ENCODE measurements at regions not wholly inside any gene's neighbourhood (a gene's known extent, or its start where the extent isn't known, plus 50 kb on each side); places are given as distances from the start of the nearest gene placed in this dataset.

GRCh38 chr22:48784701-48785503 is 1042.8 kb downstream of the BRD1 start:
- no peaks in the 10 kb centered on the region for H3K4me1 ChIP-seq
- H3K36me3 ChIP-seq (ENCODE audit: insufficient read depth in 1 of 2, low read depth in 1 of 2): no peaks in the 10 kb centered on the region
- DNase-seq (no peak), ATAC-seq (no peak)
- no peak for TF ChIP-seq CTCF (IDR thresholded peaks at IDR 0.05)
- no peaks in the 10 kb centered on the region for H3K9me3 ChIP-seq
- H3K27ac ChIP-seq: no peak overlapping the region
- no peak overlapping the region for H3K4me3 ChIP-seq
- intact Hi-C loops (cut with DNase I): no loop called here
- H3K27me3 ChIP-seq (ENCODE audit: insufficient read depth in 3 of 3, low read length in 2 of 3): no peaks in the 10 kb centered on the region
- WGBS, 3 donors: 87 to 88% (median 87%) methylated on average over 21 of the region's 21 CpGs

DNA sequence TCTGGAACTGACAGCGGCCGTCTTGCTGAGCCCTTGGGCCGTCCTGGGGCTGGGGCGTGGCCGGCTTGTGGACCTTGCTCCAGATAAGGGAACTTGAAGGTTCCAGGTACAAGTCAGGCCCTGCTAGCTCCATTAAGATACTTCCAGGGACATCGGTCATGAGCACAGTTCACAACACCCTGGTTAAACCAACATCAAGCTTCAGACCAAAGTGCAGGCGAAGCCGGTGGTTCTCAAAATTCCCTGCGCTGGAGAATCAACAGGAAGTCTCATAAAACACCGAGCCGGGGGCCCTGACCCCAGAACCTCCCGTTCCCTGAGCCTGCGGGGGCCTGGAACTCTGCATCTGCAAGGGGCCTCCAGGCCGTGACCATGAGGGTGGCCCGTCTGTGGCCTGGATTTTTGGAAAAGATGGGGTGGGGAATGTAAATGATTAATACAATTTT is 1043.8 kb downstream of the BRD1 start:
- Histone ChIP-seq H3K27ac (no peak overlapping the region), H3K27me3 (ENCODE audit: insufficient read depth in 3 of 3, low read length in 2 of 3) (peaks cover 0 to 3% (median 0%) of the 10 kb centered on the region in 3 donors), H3K9me3 (no peaks in the 10 kb centered on the region), H3K36me3 (ENCODE audit: insufficient read depth in 1 of 2, low read depth in 1 of 2) (no peaks in the 10 kb centered on the region), H3K4me3 (no peak overlapping the region), H3K4me1 (no peaks in the 10 kb centered on the region)
- ATAC-seq: no peak
- intact Hi-C loops (cut with DNase I): no loop called here
- 80 to 85% (median 82%) methylated on average over 15 of the region's 15 CpGs for WGBS, 3 donors
- TF ChIP-seq CTCF (IDR thresholded peaks at IDR 0.05): no peak
- no peak for DNase-seq

DNA sequence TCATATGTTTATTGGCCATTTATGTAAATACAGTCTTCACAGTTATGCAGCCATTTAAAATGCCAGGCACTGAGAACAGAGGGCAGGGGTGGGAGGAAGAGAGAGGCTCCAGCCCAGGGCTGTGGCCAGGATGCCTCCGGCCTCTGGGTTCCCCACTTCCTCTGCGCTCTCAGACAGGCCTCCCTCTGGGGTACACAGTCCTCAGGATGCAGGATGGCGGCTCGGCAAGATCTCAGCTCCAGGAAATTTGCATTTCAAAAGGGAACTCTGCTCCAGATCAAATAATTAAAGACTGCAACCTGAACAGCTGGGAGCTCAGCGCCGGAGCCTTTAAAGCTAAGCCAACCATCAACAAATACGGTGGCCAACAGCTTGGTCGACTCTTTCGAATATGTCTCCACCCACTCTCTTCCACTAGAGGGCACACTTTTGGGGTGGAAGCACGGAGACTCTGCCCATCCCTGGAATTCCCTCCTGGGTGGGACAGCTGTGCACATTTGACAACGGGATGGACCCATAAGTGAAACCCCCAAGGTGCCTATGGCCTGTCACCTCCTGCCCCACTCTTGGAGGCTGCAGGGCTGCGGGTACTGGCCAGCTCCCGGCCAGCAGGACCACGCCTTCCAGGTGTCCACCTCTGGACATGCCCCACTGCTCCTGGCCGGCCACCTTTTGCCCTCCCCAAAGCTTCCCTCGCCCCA is 1044.7 kb downstream of the BRD1 start:
- H3K27me3 ChIP-seq (ENCODE audit: insufficient read depth in 3 of 3, low read length in 2 of 3): peaks cover 0 to 3% (median 0%) of the 10 kb centered on the region in 3 donors
- DNase-seq: no peak
- H3K27ac ChIP-seq: no peak overlapping the region
- no peak for TF ChIP-seq CTCF (IDR thresholded peaks at IDR 0.05)
- H3K4me1 ChIP-seq: no peaks in the 10 kb centered on the region
- no peaks in the 10 kb centered on the region for H3K36me3 ChIP-seq (ENCODE audit: insufficient read depth in 1 of 2, low read depth in 1 of 2)
- H3K4me3 ChIP-seq: no peak overlapping the region
- intact Hi-C loops (cut with DNase I): no loop called here
- no peaks in the 10 kb centered on the region for H3K9me3 ChIP-seq
- WGBS, 3 donors: 47 to 51% (median 47%) methylated on average over 16 of the region's 16 CpGs
- no peak for ATAC-seq

- intact Hi-C loops (cut with DNase I): no loop called here
- 86 to 87% (median 87%) methylated on average over 10 of the region's 10 CpGs for WGBS, 3 donors
- H3K36me3 ChIP-seq (ENCODE audit: insufficient read depth in 1 of 2, low read depth in 1 of 2): no peaks in the 10 kb centered on the region
- H3K27ac ChIP-seq: no peak overlapping the region
- no peaks in the 10 kb centered on the region for H3K9me3 ChIP-seq
- ATAC-seq (no peak), DNase-seq (no peak)
- TF ChIP-seq CTCF (IDR thresholded peaks at IDR 0.05): no peak
- no peak overlapping the region for H3K4me3 ChIP-seq
- H3K27me3 ChIP-seq (ENCODE audit: insufficient read depth in 3 of 3, low read length in 2 of 3): peaks cover 0 to 3% (median 0%) of the 10 kb centered on the region in 3 donors
- no peaks in the 10 kb centered on the region for H3K4me1 ChIP-seq
Observed at GRCh38 chr22:48782326-48782725, 1045.3 kb downstream of the BRD1 start.

All from psoas muscle (tissue), 7 donors.